ENCODE measurements at regions not wholly inside any gene's neighbourhood (a gene's known extent, or its start where the extent isn't known, plus 50 kb on each side); places are given as distances from the start of the nearest gene placed in this dataset.

GRCh38 chr13:104953588-104953987, 1581.9 kb downstream of the EFNB2 start:
- Mint-ChIP-seq H3K36me3 (ENCODE audit: low read depth) (no peaks in the 10 kb centered on the region), H3K4me3 (ENCODE audit: unreplicated experiment) (no peak overlapping the region), H3K9me3 (ENCODE audit: low read depth) (no peaks in the 10 kb centered on the region), H3K27me3 (ENCODE audit: low read depth) (no peaks in the 10 kb centered on the region), H3K27ac (ENCODE audit: unreplicated experiment) (no peak overlapping the region), H3K4me1 (ENCODE audit: low read depth) (no peaks in the 10 kb centered on the region)
- TF ChIP-seq CTCF (IDR thresholded peaks at IDR 0.05): no peak
- DNase-seq (ENCODE audit: low spot score): no peak

GRCh38 chr13:104949840-104950740, 1585.4 kb downstream of the EFNB2 start:
- DNase-seq (ENCODE audit: low spot score): no peak
- Mint-ChIP-seq H3K27ac (ENCODE audit: unreplicated experiment) (no peak overlapping the region), H3K4me3 (ENCODE audit: unreplicated experiment) (no peak overlapping the region), H3K27me3 (ENCODE audit: low read depth) (no peaks in the 10 kb centered on the region), H3K4me1 (ENCODE audit: low read depth) (no peaks in the 10 kb centered on the region), H3K36me3 (ENCODE audit: low read depth) (no peaks in the 10 kb centered on the region), H3K9me3 (ENCODE audit: low read depth) (no peaks in the 10 kb centered on the region)
- TF ChIP-seq CTCF (IDR thresholded peaks at IDR 0.05): no peak

- Mint-ChIP-seq H3K4me1 (ENCODE audit: low read depth) (no peaks in the 10 kb centered on the region), H3K27me3 (ENCODE audit: low read depth) (no peaks in the 10 kb centered on the region), H3K36me3 (ENCODE audit: low read depth) (no peaks in the 10 kb centered on the region), H3K9me3 (ENCODE audit: low read depth) (no peaks in the 10 kb centered on the region), H3K4me3 (ENCODE audit: unreplicated experiment) (no peak overlapping the region), H3K27ac (ENCODE audit: unreplicated experiment) (no peak overlapping the region)
- no peak for DNase-seq (ENCODE audit: low spot score)
- no peak for TF ChIP-seq CTCF (IDR thresholded peaks at IDR 0.05)
Measured at GRCh38 chr13:104944176-104944575, 1591.3 kb downstream of the EFNB2 start.

GRCh38 chr13:104943331-104943730, 1592.1 kb downstream of the EFNB2 start:
- Mint-ChIP-seq H3K27ac (ENCODE audit: unreplicated experiment) (no peak overlapping the region), H3K4me3 (ENCODE audit: unreplicated experiment) (no peak overlapping the region)
- DNase-seq (ENCODE audit: low spot score): no peak

GRCh38 chr13:104937881-104938280, 1597.6 kb downstream of the EFNB2 start:
- no peak overlapping the region for H3K4me3 Mint-ChIP-seq (ENCODE audit: unreplicated experiment)
- H3K36me3 Mint-ChIP-seq (ENCODE audit: low read depth): peaks cover 2% of the 10 kb centered on the region
- no peak for TF ChIP-seq CTCF (IDR thresholded peaks at IDR 0.05)
- H3K9me3 Mint-ChIP-seq (ENCODE audit: low read depth): peaks cover 7% of the 10 kb centered on the region
- no peak overlapping the region for H3K27ac Mint-ChIP-seq (ENCODE audit: unreplicated experiment)
- no peaks in the 10 kb centered on the region for H3K27me3 Mint-ChIP-seq (ENCODE audit: low read depth)
- no peak for DNase-seq (ENCODE audit: low spot score)
- H3K4me1 Mint-ChIP-seq (ENCODE audit: low read depth): no peaks in the 10 kb centered on the region

More at GRCh38 chr13:104943331-104943730, 1592.1 kb downstream of the EFNB2 start:
- Mint-ChIP-seq H3K4me1 (ENCODE audit: low read depth) (no peaks in the 10 kb centered on the region), H3K27me3 (ENCODE audit: low read depth) (no peaks in the 10 kb centered on the region), H3K9me3 (ENCODE audit: low read depth) (no peaks in the 10 kb centered on the region), H3K36me3 (ENCODE audit: low read depth) (no peaks in the 10 kb centered on the region)
- no peak for TF ChIP-seq CTCF (IDR thresholded peaks at IDR 0.05)

Data from chondrocyte (in vitro differentiated cells).